ENCODE measurements at regions not wholly inside any gene's neighbourhood (a gene's known extent, or its start where the extent isn't known, plus 50 kb on each side); places are given as distances from the start of the nearest gene placed in this dataset.

DNA sequence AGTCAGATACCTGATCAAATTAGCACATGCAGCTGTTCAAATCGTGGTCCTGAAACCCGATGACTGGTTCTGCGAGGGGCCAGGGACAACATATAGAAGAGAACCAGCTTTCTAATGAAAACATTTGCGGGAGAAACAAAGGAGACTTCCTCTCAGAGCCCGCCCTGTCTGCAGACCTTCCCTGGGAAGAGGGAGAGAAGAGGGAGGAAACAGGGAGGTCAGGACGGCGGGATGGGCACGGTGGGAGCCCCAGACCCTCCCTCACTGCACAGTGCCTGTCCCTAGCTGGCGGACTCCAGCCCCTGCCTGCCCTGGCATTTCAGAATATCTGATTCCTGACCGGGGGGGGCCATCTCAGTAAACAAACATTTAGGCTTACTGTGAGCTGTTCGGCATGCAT is 317.3 kb downstream of the FOXL1 start:
- TF ChIP-seq, protein P1, sequence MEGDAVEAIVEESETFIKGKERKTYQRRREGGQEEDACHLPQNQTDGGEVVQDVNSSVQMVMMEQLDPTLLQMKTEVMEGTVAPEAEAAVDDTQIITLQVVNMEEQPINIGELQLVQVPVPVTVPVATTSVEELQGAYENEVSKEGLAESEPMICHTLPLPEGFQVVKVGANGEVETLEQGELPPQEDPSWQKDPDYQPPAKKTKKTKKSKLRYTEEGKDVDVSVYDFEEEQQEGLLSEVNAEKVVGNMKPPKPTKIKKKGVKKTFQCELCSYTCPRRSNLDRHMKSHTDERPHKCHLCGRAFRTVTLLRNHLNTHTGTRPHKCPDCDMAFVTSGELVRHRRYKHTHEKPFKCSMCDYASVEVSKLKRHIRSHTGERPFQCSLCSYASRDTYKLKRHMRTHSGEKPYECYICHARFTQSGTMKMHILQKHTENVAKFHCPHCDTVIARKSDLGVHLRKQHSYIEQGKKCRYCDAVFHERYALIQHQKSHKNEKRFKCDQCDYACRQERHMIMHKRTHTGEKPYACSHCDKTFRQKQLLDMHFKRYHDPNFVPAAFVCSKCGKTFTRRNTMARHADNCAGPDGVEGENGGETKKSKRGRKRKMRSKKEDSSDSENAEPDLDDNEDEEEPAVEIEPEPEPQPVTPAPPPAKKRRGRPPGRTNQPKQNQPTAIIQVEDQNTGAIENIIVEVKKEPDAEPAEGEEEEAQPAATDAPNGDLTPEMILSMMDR (conservative IDR thresholded peaks at IDR 0.05; ENCODE audit: control insufficient read depth, insufficient read depth, low read depth, low read length): no peak
- no peak for DNase-seq (ENCODE audit: low read depth)
- H3K4me3 ChIP-seq (ENCODE audit: control insufficient read depth, low read depth, low read length): no peak overlapping the region

DNA sequence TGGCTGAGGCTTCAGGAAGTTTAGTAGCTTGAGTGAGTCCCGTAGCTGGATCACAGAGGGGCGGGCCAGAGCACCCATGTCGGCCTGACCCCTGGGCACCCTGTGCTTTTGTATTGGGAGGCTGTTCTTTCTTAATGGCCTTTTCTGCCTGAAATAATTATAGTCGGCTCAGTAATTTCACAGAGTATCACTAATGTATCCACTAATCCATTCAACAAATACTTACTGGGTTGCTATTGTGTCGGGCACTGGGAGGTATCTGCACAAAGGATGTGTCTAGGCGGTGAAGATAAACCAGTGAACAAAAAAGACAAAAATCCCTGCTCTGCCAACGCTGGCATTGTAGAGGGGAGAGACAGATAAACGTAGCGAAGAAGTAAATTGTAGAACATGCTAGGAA is 318.6 kb downstream of the FOXL1 start:
- TF ChIP-seq, protein P1 (conservative IDR thresholded peaks at IDR 0.05; ENCODE audit: control insufficient read depth, insufficient read depth, low read depth, low read length): no peak
- no peak overlapping the region for H3K4me3 ChIP-seq (ENCODE audit: control insufficient read depth, low read depth, low read length)
- DNase-seq (ENCODE audit: low read depth): no peak

DNA sequence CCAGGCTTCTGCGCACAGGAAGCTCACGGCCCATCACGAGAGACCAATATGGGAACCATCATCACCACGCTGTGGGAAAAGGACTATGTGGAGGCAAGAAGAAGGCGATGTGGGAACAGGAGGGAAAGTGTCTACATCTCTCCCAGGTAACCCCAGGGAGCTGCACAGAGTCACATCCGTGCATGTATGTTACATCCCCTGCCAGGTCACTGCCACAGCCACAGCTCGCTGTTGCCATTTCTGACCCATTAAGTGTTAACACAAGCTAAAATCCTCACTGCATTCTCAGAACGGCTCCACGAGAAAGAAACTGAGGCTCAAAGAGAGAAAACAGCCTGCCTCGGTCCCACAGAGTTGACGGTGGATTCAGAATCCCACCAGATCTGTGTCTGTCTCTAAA is 319.1 kb downstream of the FOXL1 start:
- H3K4me3 ChIP-seq (ENCODE audit: control insufficient read depth, low read depth, low read length): no peak overlapping the region

DNA sequence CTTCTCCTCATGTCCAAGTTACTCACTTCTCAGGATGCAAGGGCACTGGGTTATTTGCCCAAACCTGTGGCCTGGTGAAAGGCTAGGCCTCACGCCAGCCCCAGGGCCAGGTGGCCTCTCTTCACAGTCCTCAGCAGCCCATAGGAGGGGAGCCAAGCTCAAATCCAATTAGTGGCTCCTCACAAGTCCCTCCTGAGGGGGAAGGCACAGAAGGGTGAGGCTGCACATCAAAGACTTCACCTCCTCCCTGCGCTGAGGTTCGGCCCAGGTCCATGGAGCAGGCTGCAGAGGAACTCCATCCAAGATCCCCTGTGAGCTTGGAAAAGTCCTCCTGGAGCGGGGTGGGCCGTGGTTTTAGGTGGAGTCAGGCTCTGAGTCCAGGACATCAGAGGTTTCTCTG is 320.0 kb downstream of the FOXL1 start:
- H3K4me3 ChIP-seq (ENCODE audit: control insufficient read depth, low read depth, low read length): no peak overlapping the region
- TF ChIP-seq, protein P1 (conservative IDR thresholded peaks at IDR 0.05; ENCODE audit: control insufficient read depth, insufficient read depth, low read depth, low read length): no peak
- no peak for DNase-seq (ENCODE audit: low read depth)

More for the DNA sequence above, 319.1 kb downstream of the FOXL1 start:
- TF ChIP-seq, protein P1 (conservative IDR thresholded peaks at IDR 0.05; ENCODE audit: control insufficient read depth, insufficient read depth, low read depth, low read length): no peak
- DNase-seq (ENCODE audit: low read depth): no peak

DNA sequence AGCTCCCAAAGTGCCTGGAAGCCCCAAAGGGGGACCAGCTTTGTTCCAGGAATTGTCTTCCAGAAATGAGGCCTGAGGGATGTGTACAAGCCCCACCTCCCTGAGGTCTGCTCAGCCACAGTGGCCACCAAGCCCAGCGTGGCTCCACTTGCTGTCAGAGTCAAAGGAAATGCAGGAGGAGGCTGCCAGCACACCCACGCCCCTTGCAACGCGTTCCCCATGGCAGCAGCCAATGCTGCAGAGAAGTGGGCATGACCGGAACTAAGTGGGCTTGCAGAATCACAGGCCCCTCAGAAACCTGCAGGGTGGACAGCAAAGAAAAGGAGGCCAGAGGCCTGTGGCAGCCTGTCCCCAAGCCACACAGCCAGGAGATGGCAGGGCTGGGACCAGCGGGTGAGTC is 320.8 kb downstream of the FOXL1 start:
- TF ChIP-seq, protein P1 (conservative IDR thresholded peaks at IDR 0.05; ENCODE audit: control insufficient read depth, insufficient read depth, low read depth, low read length): no peak
- DNase-seq (ENCODE audit: low read depth): no peak
- no peak overlapping the region for H3K4me3 ChIP-seq (ENCODE audit: control insufficient read depth, low read depth, low read length)

DNA sequence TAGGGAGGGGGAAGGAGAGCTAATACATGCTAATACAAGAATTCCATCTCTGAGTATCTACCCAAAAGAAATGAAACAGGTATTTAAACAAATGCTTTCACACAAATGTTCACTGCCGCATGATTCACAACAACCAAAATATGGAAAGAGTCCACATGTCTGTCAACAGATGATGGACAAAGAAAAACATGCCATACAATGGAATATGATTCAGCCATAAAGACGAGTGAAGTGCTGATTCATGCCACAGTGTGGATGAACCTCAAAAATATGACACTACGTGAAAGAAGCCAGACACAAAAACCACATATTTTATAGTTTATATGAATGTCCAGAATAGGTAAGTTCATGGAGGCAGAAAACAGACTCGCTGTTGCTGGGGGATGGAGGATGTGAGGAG is 321.4 kb downstream of the FOXL1 start:
- TF ChIP-seq, protein P1 (conservative IDR thresholded peaks at IDR 0.05; ENCODE audit: control insufficient read depth, insufficient read depth, low read depth, low read length): no peak
- DNase-seq (ENCODE audit: low read depth): peak; percentile 75
- no peak overlapping the region for H3K4me3 ChIP-seq (ENCODE audit: control insufficient read depth, low read depth, low read length)

DNA sequence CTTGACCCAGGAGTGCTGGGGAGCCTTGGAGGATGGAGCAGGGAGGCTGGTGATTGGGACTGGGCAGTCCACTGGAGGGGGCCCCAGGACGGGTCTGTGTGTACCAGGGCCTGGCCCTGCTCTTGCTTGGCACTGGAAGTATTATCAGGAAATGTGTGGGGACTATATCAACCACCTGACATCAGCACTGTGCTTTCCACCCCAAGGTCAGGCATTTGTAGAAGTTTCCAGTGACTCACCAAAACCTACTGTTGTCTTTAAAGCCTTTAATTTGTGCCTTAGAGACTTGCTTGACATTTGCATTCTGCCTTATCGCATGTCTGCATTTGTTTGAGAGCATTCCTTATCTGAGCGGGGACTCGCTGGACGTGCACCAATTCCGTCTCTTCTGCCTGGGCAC is 323.1 kb downstream of the FOXL1 start:
- DNase-seq (ENCODE audit: low read depth): peak; percentile 49
- H3K4me3 ChIP-seq (ENCODE audit: control insufficient read depth, low read depth, low read length): no peak overlapping the region
- TF ChIP-seq, protein P1 (conservative IDR thresholded peaks at IDR 0.05; ENCODE audit: control insufficient read depth, insufficient read depth, low read depth, low read length): no peak

All from fibroblast of mammary gland (primary cell).